ENCODE measurements at regions not wholly inside any gene's neighbourhood (a gene's known extent, or its start where the extent isn't known, plus 50 kb on each side); places are given as distances from the start of the nearest gene placed in this dataset.

DNA sequence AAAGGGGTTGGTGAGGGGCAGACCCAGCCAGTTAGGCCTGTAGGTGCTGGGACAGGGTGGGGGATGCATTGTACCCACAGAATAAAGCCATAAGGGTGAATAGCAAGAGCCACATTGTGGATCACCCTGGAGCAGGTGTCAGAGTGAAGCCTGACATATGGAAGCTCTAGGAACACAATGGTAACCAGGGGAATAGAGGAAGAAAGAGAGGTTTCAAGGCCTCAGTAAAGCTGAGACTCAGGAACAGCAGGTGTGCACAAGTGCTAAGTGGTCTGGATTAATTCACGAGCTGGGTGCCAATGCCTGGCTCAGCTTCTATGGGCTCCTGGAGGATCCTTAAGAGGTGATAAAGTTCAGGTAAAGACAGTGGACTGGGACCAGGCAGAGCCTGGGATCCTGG lies 323.7 kb upstream of the CTNNB1 start:
- ATAC-seq (ENCODE audit: insufficient read depth, low read depth) (no peak), DNase-seq (no peak)
- H3K4me3 ChIP-seq (ENCODE audit: low read depth in 1 of 2, low read length in 2 of 2), result no peak overlapping the region
- no peak overlapping the region for H2AFZ ChIP-seq (ENCODE audit: low read depth, low read length)
- no peak overlapping the region for H3K27ac ChIP-seq (ENCODE audit: low read length)
- H3K9ac ChIP-seq (ENCODE audit: low read depth, low read length), result no peak overlapping the region
- H3K9me3 ChIP-seq (ENCODE audit: insufficient read depth, low read length, severe bottlenecking), result no peaks in the 10 kb centered on the region
- H3K36me3 ChIP-seq (ENCODE audit: insufficient read depth, low read length), result no peaks in the 10 kb centered on the region
- H3K27me3 ChIP-seq (ENCODE audit: insufficient read depth, low read length, poor library complexity), result no peaks in the 10 kb centered on the region
- no peak for TF ChIP-seq EZH2 (IDR thresholded peaks at IDR 0.05; ENCODE audit: borderline replicate concordance, low read depth, low read length, severe bottlenecking)
- TF ChIP-seq, protein P1, sequence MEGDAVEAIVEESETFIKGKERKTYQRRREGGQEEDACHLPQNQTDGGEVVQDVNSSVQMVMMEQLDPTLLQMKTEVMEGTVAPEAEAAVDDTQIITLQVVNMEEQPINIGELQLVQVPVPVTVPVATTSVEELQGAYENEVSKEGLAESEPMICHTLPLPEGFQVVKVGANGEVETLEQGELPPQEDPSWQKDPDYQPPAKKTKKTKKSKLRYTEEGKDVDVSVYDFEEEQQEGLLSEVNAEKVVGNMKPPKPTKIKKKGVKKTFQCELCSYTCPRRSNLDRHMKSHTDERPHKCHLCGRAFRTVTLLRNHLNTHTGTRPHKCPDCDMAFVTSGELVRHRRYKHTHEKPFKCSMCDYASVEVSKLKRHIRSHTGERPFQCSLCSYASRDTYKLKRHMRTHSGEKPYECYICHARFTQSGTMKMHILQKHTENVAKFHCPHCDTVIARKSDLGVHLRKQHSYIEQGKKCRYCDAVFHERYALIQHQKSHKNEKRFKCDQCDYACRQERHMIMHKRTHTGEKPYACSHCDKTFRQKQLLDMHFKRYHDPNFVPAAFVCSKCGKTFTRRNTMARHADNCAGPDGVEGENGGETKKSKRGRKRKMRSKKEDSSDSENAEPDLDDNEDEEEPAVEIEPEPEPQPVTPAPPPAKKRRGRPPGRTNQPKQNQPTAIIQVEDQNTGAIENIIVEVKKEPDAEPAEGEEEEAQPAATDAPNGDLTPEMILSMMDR (IDR thresholded peaks at IDR 0.05; ENCODE audit: borderline replicate concordance, extremely low read depth, low read length, poor library complexity, severe bottlenecking), result no peak
- no peaks in the 10 kb centered on the region for H3K4me1 ChIP-seq (ENCODE audit: insufficient read depth, low read length)
- no peak overlapping the region for H3K4me2 ChIP-seq (ENCODE audit: insufficient read depth, low read length)
- H3K79me2 ChIP-seq (ENCODE audit: insufficient read depth, low read length), result no peaks in the 10 kb centered on the region
- H4K20me1 ChIP-seq (ENCODE audit: insufficient read depth, low read length), result no peaks in the 10 kb centered on the region

DNA sequence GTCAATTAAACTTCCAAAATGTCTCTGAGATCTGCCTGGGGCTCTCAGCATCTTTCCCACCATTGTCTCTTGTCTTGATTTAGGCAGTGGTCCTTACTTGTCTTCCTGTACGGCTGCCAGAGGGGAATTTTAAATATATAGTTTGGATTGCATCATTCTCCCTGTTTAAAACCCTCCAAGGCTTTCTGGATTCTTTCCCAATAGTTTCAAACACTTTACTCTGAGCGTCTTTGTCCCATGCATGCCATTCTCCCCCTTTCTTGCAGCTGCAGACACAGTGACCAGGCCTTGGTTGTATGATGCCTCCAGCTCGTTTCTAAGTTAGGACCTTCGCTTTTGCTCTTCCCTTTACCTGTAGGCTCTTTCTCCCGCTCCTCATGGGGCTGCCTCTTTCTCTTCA lies 323.3 kb upstream of the CTNNB1 start:
- ATAC-seq (ENCODE audit: insufficient read depth, low read depth), result no peak
- no peak overlapping the region for H2AFZ ChIP-seq (ENCODE audit: low read depth, low read length)
- TF ChIP-seq EZH2 (IDR thresholded peaks at IDR 0.05; ENCODE audit: borderline replicate concordance, low read depth, low read length, severe bottlenecking), result no peak
- TF ChIP-seq, protein P1 (IDR thresholded peaks at IDR 0.05; ENCODE audit: borderline replicate concordance, extremely low read depth, low read length, poor library complexity, severe bottlenecking), result no peak

DNA sequence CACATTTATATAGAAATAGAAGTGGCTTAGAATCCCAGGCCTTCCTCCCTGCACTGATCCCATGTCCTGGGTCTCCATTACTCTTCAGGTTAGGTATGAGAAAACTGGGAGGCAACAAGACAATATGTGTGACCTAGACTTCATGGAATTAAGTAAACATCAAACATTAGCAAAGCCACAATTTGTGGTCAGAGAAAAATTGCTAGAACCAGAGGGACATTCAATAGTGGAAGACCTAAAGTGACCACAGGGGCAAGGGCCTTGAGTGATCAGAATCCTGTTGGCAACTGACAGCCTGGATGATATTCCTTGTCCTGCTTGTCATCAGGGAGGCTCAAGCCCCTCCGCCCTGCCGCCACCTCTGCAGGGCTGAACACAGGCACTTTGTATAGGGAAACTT lies 322.8 kb upstream of the CTNNB1 start:
- Histone ChIP-seq H3K79me2 (ENCODE audit: insufficient read depth, low read length) (no peaks in the 10 kb centered on the region), H3K9me3 (ENCODE audit: insufficient read depth, low read length, severe bottlenecking) (no peaks in the 10 kb centered on the region), H4K20me1 (ENCODE audit: insufficient read depth, low read length) (no peaks in the 10 kb centered on the region), H3K27me3 (ENCODE audit: insufficient read depth, low read length, poor library complexity) (no peaks in the 10 kb centered on the region), H3K4me3 (ENCODE audit: low read depth in 1 of 2, low read length in 2 of 2) (no peak overlapping the region), H3K4me1 (ENCODE audit: insufficient read depth, low read length) (no peaks in the 10 kb centered on the region), H3K4me2 (ENCODE audit: insufficient read depth, low read length) (no peak overlapping the region), H3K36me3 (ENCODE audit: insufficient read depth, low read length) (no peaks in the 10 kb centered on the region), H3K9ac (ENCODE audit: low read depth, low read length) (no peak overlapping the region), H3K27ac (ENCODE audit: low read length) (no peak overlapping the region), H2AFZ (ENCODE audit: low read depth, low read length) (no peak overlapping the region)
- no peak for DNase-seq
- TF ChIP-seq, protein P1 (IDR thresholded peaks at IDR 0.05; ENCODE audit: borderline replicate concordance, extremely low read depth, low read length, poor library complexity, severe bottlenecking), result no peak
- no peak for TF ChIP-seq EZH2 (IDR thresholded peaks at IDR 0.05; ENCODE audit: borderline replicate concordance, low read depth, low read length, severe bottlenecking)
- no peak for ATAC-seq (ENCODE audit: insufficient read depth, low read depth)

More for the DNA sequence above, 323.3 kb upstream of the CTNNB1 start:
- H3K9me3 ChIP-seq (ENCODE audit: insufficient read depth, low read length, severe bottlenecking), result no peaks in the 10 kb centered on the region
- no peaks in the 10 kb centered on the region for H4K20me1 ChIP-seq (ENCODE audit: insufficient read depth, low read length)
- no peak for DNase-seq
- H3K79me2 ChIP-seq (ENCODE audit: insufficient read depth, low read length), result no peaks in the 10 kb centered on the region
- H3K4me1 ChIP-seq (ENCODE audit: insufficient read depth, low read length), result no peaks in the 10 kb centered on the region
- H3K36me3 ChIP-seq (ENCODE audit: insufficient read depth, low read length), result no peaks in the 10 kb centered on the region
- no peak overlapping the region for H3K4me3 ChIP-seq (ENCODE audit: low read depth in 1 of 2, low read length in 2 of 2)
- H3K27me3 ChIP-seq (ENCODE audit: insufficient read depth, low read length, poor library complexity), result no peaks in the 10 kb centered on the region
- H3K9ac ChIP-seq (ENCODE audit: low read depth, low read length), result no peak overlapping the region
- H3K4me2 ChIP-seq (ENCODE audit: insufficient read depth, low read length), result no peak overlapping the region
- H3K27ac ChIP-seq (ENCODE audit: low read length), result no peak overlapping the region

Measured in DND-41 (cell line).